Endothelial cell of umbilical vein (primary cell): ENCODE measurements at regions not wholly inside any gene's neighbourhood (a gene's known extent, or its start where the extent isn't known, plus 50 kb on each side); places are given as distances from the start of the nearest gene placed in this dataset.

ENCODE experiments used
- CTCF ChIP-seq, 2 donors: IDR thresholded peaks; 1 replicate in 1 of 2; 2 replicates in 1 of 2; pipeline ENCODE4 v1.5.1; 2011; ENCODE audit warnings: low read length in 2 of 2, mild to moderate bottlenecking in 2 of 2, moderate library complexity in 2 of 2, control low read depth in 1 of 2, inconsistent platforms in 1 of 2, low read depth in 1 of 2; ENCODE audit not compliant: insufficient read depth in 1 of 2; ENCODE audit errors: extremely low read depth in 1 of 2
- GATA2 ChIP-seq: IDR thresholded peaks from 2 replicates; pipeline ENCODE4 v1.7.0; 2011; ENCODE audit warnings: low read depth, mild to moderate bottlenecking, moderate library complexity, mixed read lengths, low read length; ENCODE audit not compliant: insufficient read length, insufficient read depth
- JUN ChIP-seq: IDR thresholded peaks from 2 replicates; pipeline ENCODE4 v1.6.1; 2011; ENCODE audit warnings: borderline replicate concordance, low read depth; ENCODE audit not compliant: insufficient read length, insufficient read depth
- MAX ChIP-seq: IDR thresholded peaks from 2 replicates; pipeline ENCODE4 v1.6.1; 2011; ENCODE audit not compliant: insufficient read depth, insufficient read length
- POLR2A ChIP-seq: IDR thresholded peaks from 2 replicates; pipeline ENCODE4 v1.6.1; 2012; ENCODE audit warnings: low read depth, mild to moderate bottlenecking, control low read depth, low read length
- POLR2AphosphoS5 ChIP-seq: IDR thresholded peaks from 2 replicates; pipeline ENCODE4 v1.6.1; 2012; ENCODE audit warnings: low read depth, mild to moderate bottlenecking, control low read depth, low read length, moderate library complexity; ENCODE audit not compliant: insufficient read depth

GRCh38 chr10:108230478-108231170 is 1066.1 kb upstream of the SORCS1 start:
- TF ChIP-seq POLR2AphosphoS5 (no peak), POLR2A (no peak), CTCF (IDR thresholded peaks at IDR 0.05; ENCODE audit: extremely low read depth in 1 of 2, insufficient read depth in 1 of 2, low read depth in 1 of 2, low read length in 2 of 2) (no peak), MAX (no peak), JUN (no peak), GATA2 (no peak)
